NB4 (cell line): ENCODE measurements at regions not wholly inside any gene's neighbourhood (a gene's known extent, or its start where the extent isn't known, plus 50 kb on each side); places are given as distances from the start of the nearest gene placed in this dataset.

Experiments
- MAX ChIP-seq: IDR thresholded peaks from 2 replicates; pipeline ENCODE4 v1.6.1; 2011; ENCODE audit warnings: low read depth, low read length
- POLR2A ChIP-seq: IDR thresholded peaks from 2 replicates; pipeline ENCODE4 v1.6.1; 2011; ENCODE audit warnings: mild to moderate bottlenecking; ENCODE audit not compliant: insufficient read length; ENCODE audit errors: extremely low read depth

GRCh38 chr9:33703430-33704102, 91.8 kb upstream of the PRSS3 start:
- TF ChIP-seq POLR2A (no peak), MAX (no peak)
